NOMO-1 (cell line): ENCODE measurements at regions not wholly inside any gene's neighbourhood (a gene's known extent, or its start where the extent isn't known, plus 50 kb on each side); places are given as distances from the start of the nearest gene placed in this dataset.

ENCODE experiments used
- DNase-seq, 2 experiments: peaks; one replicate each; lab custom pipeline; 2025; ENCODE audit not compliant: unreplicated experiment in 2 of 2; lab: John Stamatoyannopoulos, UW

DNA sequence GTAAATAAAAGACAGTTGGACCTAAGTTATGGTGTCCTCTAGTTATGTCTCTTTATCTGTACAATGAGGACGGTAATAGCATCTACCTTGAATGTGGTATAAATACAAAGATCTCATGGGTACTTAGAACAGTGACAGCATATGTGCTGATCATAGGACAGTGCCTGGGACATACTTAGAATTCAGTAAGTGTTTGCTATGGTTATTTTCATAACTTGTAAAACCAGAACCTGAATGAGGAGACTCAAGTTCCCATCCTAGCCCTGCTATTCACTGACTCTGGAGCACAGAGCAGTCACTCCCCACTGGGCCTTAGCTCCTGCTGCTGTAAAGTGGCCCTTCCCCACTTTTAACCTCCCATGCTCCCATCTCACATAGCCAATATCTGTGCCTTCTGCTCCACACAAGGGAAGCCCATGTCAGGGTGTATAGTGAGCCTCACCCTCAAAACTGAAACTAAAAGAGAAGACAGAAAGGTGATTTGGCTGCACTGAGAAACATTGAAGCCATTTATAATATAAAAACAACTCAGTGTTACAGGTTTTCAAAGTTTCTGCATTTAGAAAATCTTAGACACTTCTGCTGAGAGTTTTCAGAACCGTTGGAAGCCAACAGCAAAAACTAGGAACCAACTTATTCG, 225.4 kb upstream of the UBE2E2 start:
- no peak for DNase-seq

DNA sequence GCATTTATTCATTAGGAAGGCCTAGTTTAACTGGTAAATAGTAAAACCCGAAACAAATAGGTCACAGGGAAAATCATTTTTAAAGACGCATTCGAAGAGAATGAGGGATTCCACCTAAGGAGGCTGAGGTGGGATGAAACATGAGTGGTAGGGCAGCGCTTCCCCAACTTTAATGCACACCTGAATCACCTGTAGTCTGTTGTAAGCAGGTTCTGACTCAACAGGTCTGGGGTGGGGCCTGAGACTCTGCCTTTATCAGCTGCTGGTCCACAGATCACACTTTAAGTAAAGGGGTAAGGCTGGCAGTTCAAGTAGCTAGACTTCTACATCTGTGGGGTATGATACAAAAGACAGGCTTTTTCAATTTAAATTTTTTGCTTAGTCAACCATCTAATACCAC, 223.5 kb upstream of the UBE2E2 start:
- DNase-seq = no peak

DNA sequence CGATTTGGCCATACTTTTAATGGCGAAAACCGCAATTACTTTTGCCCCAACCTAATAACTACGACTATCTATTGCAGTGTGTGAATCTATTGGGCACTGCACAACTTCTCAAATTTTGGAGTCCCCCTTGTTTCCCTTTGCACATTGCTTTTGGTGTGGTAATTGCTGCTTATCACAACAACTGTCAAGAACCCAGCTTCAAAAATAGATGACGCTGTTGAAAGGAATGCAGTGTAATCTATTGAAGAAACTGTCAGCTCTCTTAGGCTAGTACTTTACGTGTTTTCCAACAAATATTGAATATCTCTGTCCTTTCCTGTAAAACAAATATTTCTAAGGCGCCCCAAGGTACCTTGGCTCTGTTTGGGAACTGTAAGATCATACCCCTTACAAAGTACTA, 222.8 kb upstream of the UBE2E2 start:
- no peak for DNase-seq

DNA sequence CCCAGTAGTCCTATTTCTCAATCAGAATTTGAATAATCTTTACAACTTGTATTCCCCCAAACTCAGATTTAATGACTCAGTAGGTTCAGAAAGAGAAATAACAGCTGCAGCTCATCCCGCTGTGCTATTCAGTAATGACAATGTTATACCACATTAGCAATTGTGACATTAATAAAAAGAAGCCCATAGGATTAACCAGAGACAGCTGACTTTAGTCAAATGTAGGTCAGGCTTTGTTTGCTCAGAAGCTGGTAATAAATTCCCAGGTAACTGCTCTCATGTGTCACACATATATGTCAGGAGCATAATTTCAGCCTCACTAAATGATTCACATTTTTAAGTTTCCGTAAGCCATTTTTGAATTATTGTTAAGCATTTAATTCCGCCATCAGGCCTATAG, 222.0 kb upstream of the UBE2E2 start:
- no peak for DNase-seq

DNA sequence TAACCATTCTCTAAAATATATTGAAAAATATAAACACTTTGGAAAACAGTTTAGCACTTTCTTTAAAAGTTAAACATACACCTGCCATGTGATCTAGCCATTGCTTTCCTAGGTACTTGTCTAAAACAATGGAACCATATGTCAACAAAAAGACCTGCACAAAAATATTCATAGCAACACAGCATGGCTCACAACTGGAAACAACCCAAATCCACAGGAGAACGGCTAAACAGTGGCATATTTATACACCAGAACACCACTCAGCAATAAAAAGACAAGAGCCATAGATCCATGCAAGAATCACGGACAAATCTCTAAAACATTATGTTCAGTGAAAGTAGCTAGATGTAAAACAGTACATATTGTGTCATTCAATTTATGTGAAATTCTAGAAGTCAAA, 221.3 kb upstream of the UBE2E2 start:
- DNase-seq = no peak

DNA sequence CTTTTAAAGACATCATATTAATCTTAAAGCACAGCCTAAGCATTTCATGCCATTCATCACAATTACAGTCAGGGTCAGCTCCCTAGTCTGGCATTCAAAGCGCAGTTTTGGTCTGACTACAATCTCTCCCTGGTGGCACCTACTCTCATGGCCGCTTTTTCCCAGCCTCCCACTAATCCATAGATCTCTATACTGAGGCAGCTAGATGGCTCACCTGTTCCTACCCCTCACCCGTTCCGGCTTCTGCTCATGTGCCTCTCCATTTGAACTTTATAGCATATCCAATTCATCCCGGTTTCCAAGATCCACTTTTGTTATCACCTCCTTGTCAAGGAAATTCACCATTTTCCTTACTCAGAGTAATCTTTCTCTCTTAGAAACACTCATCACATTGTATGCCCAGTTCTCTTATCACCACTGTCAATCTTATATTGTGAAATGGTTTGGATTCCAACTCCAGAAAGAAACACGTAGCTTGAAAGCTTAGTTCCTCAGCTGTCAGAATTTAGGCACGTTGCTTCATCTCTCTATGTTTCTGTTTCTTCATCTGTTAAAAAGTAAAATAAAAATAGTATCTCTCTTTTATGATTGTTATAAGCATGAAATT, 220.0 kb upstream of the UBE2E2 start:
- DNase-seq = peak in 1 of 2 experiments; percentile 9

DNA sequence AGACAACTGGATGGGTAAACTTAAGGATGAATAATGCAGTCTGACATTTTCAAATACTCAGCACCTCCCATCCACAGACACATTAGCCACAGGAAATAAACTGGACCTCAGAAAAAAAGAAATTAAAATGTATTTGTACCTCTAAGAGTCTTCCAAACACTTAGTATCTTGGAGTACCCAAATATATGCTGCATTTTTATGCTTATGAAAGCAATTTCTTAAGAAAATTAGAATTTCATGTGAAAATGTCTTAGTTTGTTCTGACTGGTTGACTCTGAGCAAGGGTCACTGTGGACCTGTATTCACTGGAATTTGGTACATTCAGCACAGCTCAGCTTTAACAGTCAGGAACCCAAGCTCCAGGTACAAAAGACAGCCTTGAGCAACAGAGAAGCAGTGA, 216.2 kb upstream of the UBE2E2 start:
- no peak for DNase-seq

DNA sequence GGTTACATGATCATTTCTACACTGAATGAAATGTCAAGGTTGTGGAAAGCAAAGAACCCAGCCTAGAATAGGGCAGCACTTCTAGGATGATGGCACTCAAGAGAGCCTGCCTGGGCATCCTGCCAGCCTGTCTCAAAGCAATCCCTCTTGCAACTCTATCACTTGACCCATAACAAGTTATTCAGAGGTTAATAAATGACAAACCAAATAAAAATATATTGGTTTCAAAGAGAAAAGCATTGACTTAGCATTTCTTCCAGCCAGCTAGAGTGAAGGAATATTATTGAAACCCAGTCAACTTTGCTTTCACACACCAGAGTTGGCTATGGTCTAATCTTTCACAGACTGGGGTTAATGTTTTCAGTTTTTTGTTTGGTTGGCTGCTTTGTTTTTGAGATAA, 214.6 kb upstream of the UBE2E2 start:
- DNase-seq = no peak

DNA sequence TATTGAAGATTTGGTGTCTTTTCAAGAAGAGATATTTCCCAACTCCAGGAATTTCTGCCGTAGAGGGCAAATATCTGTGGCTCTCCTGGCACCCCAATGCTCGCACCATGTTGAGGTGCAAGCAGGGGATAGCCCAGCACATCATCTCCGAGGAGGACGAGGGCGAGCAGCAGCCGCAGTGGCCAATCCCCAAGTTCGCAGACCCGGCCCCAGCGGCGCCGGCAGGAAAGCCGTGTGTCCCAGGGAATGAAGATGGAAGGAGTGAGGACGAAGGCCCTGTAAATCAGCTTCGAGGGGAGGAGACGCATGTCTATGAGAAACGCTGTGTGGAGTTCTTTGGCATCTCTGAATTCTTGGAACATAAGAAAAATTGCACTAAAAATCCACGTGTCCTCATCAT, 213.4 kb upstream of the UBE2E2 start:
- no peak for DNase-seq

DNA sequence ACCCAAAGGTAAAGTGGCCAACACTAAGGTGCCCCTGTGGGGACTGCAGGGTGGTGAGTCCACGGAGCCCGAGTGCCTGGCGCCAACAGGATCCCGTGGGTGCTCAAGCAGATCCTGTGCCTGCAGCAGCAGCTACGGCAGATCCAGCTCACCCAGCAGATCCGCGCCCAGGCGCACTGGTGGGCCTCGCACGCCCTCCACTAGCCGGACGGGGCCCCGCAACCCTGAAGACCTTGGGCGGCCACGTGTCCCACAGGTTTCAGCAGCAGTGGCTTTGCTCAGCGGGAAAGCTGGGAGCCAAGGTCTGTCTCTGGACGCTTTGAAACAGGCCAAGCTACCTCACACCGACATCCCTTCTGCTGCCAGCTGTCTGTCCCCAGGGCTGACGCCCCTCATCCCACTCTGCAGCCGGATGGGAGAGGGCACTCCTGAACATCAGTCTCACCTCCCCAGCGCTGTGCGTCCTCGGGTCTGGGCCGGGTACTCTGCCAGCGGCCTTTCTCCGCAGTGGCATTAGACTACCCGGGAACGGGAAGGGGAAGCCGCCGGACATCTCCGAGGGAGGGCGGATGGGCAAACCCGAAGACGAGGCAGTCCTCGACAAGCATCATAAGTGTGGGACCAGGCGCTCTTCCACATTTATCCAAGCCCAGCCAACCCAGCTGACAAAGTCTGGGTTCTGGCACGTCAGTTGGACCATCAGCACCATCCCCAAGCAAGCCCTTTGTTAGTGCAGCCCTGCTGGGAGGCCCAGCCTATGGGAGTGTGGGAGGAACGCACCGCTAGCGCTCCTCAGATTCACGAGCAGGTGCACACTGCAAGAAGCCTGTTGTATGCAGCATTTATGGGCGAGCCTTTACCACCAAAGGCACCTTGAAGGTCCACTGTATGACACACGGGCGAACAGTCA, 212.6 kb upstream of the UBE2E2 start:
- no peak for DNase-seq

DNA sequence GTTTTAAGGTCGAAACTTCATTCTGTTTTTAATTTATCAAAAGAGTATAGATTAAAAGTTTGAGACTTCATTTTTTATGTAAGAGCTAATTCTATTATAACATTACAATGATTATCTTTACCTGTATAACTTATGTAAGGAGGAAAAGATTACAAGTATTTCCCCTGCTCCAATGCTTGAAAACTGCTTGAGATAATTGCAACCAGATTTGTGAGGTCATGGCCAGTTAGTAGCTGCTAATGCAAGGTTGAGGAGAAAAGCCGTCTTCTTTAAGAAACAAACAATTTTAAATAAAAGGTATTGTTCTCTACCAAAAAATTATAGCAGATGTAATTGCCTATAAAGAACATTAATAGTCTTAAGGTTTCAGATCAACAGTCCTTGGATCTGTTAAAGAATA, 208.3 kb upstream of the UBE2E2 start:
- DNase-seq = no peak

DNA sequence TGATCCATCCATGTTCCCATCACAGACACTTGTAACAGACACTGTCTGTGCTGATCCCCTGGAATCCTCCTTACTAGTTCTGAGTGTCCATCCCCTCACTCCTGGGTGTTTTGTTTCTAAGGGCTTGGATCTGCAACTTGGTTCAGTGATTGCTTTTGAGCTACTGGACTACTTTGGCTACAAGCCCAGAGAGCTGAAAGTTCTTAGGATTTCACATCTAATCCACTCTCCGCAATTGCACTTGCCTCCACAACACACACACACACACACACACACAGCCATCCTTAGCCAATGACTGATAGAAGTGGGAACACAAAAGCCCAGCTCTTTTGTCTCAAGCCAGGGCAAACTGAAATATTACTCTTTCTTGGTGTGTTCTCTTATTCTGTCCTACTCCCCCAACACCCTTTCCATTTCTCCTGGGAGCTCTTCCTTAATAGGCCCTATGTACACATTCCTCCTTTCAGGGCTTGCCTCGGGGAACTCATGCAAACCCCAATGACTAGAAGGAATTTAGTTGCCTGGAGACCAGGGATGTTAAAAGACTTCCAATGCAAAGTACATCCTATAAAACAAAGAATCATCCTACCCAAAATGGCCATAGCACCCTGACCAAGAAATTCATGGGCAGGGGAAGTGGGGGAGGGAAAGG, 206.1 kb upstream of the UBE2E2 start:
- DNase-seq = no peak

DNA sequence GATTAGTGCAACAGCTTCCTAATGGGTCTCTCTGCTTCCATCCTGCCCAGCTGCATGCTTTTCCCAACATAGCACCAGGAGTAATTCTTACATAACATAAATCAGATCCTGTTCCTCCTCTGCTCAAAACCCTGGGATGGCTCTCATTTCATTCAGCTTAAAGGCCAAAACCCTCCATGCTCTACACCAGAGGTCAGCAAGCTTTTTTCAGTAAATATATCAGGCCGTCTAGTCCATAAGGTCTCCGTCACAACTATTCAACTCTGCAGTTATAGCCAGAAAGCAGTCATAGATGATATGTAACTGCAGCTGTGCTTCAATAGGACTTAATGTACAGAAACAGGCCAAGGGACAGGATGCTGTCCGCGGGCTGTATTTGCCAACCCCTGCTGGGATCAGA, 202.8 kb upstream of the UBE2E2 start:
- no peak for DNase-seq

DNA sequence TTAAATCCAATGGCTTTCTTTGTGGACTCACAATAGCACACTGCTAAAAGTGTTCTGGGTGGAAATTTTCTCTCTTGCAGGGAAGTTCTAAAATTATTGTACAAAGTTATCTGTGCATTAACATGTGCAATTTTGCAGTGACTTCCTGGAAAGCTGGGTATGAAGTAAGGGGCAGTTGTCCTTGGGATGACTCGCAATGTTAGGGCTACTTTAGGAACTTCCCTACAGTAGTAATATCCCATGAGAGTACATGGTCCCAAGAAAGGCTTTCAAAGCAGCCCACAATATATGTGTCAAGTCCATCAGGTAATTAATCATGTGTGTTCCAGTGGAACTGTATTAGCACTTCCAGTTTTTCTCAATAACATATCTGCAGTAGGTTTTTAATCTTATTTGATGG, 201.0 kb upstream of the UBE2E2 start:
- no peak for DNase-seq

DNA sequence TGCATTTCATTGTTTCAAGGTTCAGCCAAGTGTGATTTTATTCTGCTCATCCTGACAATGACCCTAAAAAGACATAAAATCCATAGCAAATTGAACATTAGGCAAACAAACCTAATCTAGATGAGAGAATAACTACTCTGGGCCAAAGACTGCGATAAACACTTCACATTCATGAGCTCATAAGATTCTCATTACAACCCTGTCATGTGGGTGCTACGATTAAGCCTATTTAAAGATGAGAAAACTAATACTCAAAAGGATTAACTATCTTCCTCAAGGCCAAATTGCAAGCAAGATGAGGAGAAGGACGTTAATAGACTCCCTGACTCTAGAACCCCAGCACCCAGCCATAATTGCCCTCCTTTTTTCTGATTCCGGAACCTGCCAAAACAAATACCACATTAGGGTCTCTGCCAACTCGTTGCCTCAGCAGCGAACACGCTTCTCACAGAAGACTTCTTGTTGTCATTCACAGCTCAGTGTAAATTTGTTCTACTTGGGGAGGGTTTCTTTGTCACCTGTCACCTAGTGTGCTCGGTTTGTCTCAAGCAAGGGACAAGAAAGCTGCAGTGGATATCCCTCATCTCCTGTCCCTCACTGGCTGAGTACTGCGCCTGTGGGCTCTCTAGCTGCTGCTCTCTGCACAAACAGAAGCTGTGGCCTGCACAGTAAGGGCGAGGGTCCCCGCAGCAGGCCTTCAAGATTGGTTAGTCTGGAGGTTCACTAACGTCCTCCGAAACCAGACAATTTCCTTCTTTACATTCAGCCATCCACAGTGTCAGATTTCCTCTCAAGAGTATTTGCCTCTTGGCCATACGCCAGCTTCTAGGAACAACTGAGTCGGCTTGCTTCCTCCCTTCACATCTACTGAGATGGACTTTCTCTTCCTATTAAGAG, 200.0 kb upstream of the UBE2E2 start:
- DNase-seq = no peak

DNA sequence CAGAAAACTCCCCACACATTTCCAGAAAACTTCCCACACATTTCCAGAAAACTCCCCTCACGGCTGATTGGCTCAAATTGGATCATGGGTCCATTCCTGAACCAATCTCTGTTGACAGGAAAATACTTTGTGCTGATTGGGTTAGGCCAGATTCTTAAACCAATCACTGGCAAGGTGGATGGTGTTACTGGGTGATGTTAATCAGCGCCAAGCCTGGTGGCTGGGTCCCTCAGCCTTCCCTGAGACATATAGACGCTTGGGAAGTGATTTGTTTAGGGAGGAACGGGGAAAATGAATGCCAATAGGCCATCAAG, 199.4 kb upstream of the UBE2E2 start:
- DNase-seq = no peak

DNA sequence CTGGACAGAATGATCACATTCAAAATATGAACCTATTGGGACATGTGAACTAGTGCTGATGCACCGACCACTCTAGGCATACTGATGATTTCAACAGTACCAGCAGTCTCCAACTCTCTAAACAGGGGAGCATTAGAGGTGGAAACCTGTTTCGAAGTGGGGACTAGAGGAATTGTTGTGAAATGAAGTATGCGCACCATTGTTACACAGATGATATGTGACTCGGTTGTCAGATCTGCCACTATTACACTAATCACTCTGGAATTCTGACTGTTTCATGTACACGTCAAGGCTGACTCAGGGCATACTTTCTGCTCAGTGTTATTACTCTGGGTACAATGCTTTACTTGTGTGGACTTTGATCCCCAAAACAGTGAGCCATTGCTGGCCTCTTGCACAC, 198.2 kb upstream of the UBE2E2 start:
- DNase-seq = no peak

DNA sequence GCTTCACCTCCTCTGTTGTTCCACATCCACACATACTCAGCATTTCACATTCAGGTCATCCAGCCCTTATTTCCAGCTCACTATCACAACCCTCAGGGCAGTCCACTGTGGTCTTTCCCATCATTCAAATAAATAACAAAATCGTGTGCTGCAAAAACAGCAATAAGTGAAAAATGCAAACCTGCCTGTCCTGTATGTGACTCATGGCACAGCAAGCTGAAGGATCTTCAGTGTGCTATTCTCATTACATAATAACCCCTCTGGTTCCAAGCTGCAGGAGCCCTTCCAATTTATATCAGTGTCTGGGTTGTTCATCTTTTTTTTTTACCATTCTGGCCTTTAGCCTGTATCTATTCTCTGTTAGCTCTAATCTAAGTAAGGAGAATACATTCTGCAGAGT, 185.3 kb upstream of the UBE2E2 start:
- DNase-seq = no peak

DNA sequence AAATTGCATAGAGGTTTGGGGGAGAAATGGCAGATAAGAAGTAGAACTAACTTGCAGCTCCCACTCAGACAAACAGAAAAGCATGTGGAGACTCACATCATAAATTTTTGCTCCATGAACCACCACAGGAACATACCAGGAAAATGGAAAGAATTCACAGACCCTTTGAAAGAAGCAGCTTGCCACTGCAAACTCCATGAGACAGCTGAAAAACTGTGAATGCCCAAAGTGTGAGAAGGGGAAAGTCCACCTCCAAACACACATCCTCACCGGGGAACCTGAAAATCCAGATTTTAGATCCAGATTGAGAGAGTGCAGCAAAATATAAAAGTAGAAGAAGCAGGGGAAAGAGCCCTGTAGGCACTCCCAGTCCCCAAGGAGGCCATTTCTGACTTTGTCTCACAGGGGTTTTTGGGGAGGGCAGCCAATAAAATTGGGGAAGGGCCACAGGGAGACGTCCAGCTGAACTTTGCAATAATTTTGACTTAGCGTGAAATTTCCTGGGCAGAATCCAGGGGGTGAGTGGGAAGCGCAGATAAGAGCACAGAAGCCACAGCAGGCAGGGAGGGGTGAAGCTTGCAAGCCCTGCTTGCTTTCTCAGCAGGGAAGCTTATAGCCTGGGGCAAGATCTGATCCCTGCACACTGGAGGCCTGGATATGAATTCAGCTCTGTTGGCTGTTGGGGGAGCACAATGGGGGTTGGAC, 183.4 kb upstream of the UBE2E2 start:
- no peak for DNase-seq

DNA sequence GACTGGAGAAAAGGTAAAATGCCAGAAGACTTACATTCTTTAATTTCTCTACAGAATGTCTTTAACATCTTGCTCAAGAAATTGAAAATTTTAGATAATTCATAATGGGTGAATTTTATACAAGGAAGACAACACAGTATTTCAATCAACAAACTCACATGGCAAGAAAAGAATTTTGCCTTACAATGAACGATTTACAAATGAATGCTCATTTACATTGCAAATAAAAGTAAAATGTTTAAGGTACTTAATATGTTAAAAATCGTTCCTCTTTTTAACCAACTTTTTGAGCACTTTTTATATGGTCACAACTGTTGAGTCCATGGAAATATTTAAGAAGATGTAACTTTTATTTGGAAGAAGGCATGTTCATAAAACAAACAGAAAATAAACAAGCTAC, 174.8 kb upstream of the UBE2E2 start:
- DNase-seq = no peak
